Liver (tissue), 3 donors: ENCODE measurements at regions not wholly inside any gene's neighbourhood (a gene's known extent, or its start where the extent isn't known, plus 50 kb on each side); places are given as distances from the start of the nearest gene placed in this dataset.
A peak's percentile ranks its signal among the peaks of the same experiment; 100 is the strongest.

ENCODE experiments used
- CTCF ChIP-seq: fragments of 150-350 bp; IDR thresholded peaks from 2 replicates; pipeline ENCODE4 v1.5.1; 2017; ENCODE audit warnings: improper control_type of control experiment, low read depth, low read length; ENCODE audit not compliant: missing input control
- EGR1 ChIP-seq, 2 donors: IDR thresholded peaks; 2 replicates each; pipeline ENCODE4 v1.6.1; 2016 to 2018; ENCODE audit warnings: antibody characterized with exemption in 2 of 2, low read depth in 2 of 2
- REST ChIP-seq: IDR thresholded peaks from 2 replicates; pipeline ENCODE4 v1.6.1; 2016; ENCODE audit warnings: antibody characterized with exemption, mild to moderate bottlenecking
- RXRA ChIP-seq, 2 donors: IDR thresholded peaks; 2 replicates each; pipeline ENCODE4 v1.6.1; 2017 to 2018; ENCODE audit warnings: antibody characterized with exemption in 2 of 2, mild to moderate bottlenecking in 1 of 2
- SP1 ChIP-seq: IDR thresholded peaks from 2 replicates; pipeline ENCODE4 v1.6.1; 2018; ENCODE audit warnings: antibody characterized with exemption, mild to moderate bottlenecking
- YY1 ChIP-seq: IDR thresholded peaks from 2 replicates; pipeline ENCODE4 v1.6.1; 2016; ENCODE audit warnings: antibody characterized with exemption, mild to moderate bottlenecking
- ZBTB33 ChIP-seq: IDR thresholded peaks from 2 replicates; pipeline ENCODE4 v1.6.1; 2016; ENCODE audit warnings: antibody characterized with exemption
- donor health status: healthy.
- donor health status: healthy.

GRCh38 chr2:138274421-138275291 lies 226.9 kb upstream of the SPOPL start:
- TF ChIP-seq CTCF: no peak
- TF ChIP-seq SP1: no peak
- TF ChIP-seq YY1: no peak
- TF ChIP-seq ZBTB33: no peak
- TF ChIP-seq REST: no peak
- TF ChIP-seq RXRA (IDR thresholded peaks at IDR 0.05): peak; percentile 18 to 32
- TF ChIP-seq EGR1 (IDR thresholded peaks at IDR 0.05; ENCODE audit: low read depth in 2 of 2): no peak
